H9 (cell line): ENCODE measurements at regions not wholly inside any gene's neighbourhood (a gene's known extent, or its start where the extent isn't known, plus 50 kb on each side); places are given as distances from the start of the nearest gene placed in this dataset.

Source experiments
- DNase-seq: peaks from one replicate; pipeline ENCODE4 v3.0.0-alpha.2; 2017
- H2AFZ ChIP-seq: one replicate; pipeline ENCODE4 v1.6.1; 2013; ENCODE audit warnings: mild to moderate bottlenecking, low read length, control low read depth, moderate library complexity
- H2AK5ac ChIP-seq: 2 replicates; pipeline ENCODE4 v1.6.1; 2013; ENCODE audit warnings: low read length, control low read depth, mixed read lengths; ENCODE audit not compliant: insufficient read length
- H2BK120ac ChIP-seq: one replicate; pipeline ENCODE4 v1.6.1; 2013; ENCODE audit warnings: low read depth, mild to moderate bottlenecking, low read length, control low read depth, inconsistent platforms; ENCODE audit not compliant: poor library complexity, severe bottlenecking
- H2BK12ac ChIP-seq: 2 replicates; pipeline ENCODE4 v1.6.1; 2013; ENCODE audit warnings: low read length, control low read depth, mixed read lengths, low read depth; ENCODE audit not compliant: insufficient read length
- H2BK15ac ChIP-seq: 2 replicates; pipeline ENCODE4 v1.6.1; 2013; ENCODE audit warnings: low read depth, low read length, control low read depth
- H2BK20ac ChIP-seq: one replicate; pipeline ENCODE4 v1.6.1; 2013; ENCODE audit warnings: low read depth, mild to moderate bottlenecking, low read length, control low read depth, inconsistent platforms; ENCODE audit not compliant: poor library complexity, severe bottlenecking
- H2BK5ac ChIP-seq: 2 replicates; pipeline ENCODE4 v1.6.1; 2013; ENCODE audit warnings: low read length, control low read depth, mixed read lengths; ENCODE audit not compliant: insufficient read length
- H3K14ac ChIP-seq: 2 replicates; pipeline ENCODE4 v1.6.1; 2013; ENCODE audit warnings: low read length, control low read depth; ENCODE audit not compliant: insufficient read depth
- H3K18ac ChIP-seq: 2 replicates; pipeline ENCODE4 v1.6.1; 2013; ENCODE audit warnings: low read depth, mild to moderate bottlenecking, mixed read lengths, low read length, control low read depth; ENCODE audit not compliant: insufficient read length
- H3K23ac ChIP-seq: 2 replicates; pipeline ENCODE4 v1.6.1; 2013; ENCODE audit warnings: low read length, control low read depth, mixed read lengths, low read depth; ENCODE audit not compliant: insufficient read length
- H3K23me2 ChIP-seq: 2 replicates; pipeline ENCODE4 v1.6.1; 2013; ENCODE audit warnings: low read depth, mild to moderate bottlenecking, mixed read lengths, low read length, control low read depth; ENCODE audit not compliant: insufficient read length, poor library complexity, severe bottlenecking
- H3K27ac ChIP-seq: 2 replicates; pipeline ENCODE4 v1.5.1; 2013; ENCODE audit warnings: low read length, control low read depth, mixed read lengths, low read depth; ENCODE audit not compliant: insufficient read length
- H3K27me3 ChIP-seq: 2 replicates; pipeline ENCODE4 v1.6.1; 2013; ENCODE audit warnings: low read length, control low read depth, inconsistent platforms; ENCODE audit not compliant: insufficient read depth
- H3K4ac ChIP-seq: 2 replicates; pipeline ENCODE4 v1.6.1; 2013; ENCODE audit warnings: low read depth, mild to moderate bottlenecking, control low read depth, inconsistent platforms, low read length, moderate library complexity
- H3K4me1 ChIP-seq: 2 replicates; pipeline ENCODE4 v1.6.1; 2013; ENCODE audit warnings: low read length, control low read depth, inconsistent platforms; ENCODE audit not compliant: insufficient read depth
- H3K4me2 ChIP-seq: 2 replicates; pipeline ENCODE4 v1.6.1; 2013; ENCODE audit warnings: low read length, control low read depth, mixed read lengths; ENCODE audit not compliant: insufficient read length, insufficient read depth
- H3K56ac ChIP-seq: 2 replicates; pipeline ENCODE4 v1.6.1; 2013; ENCODE audit warnings: low read depth, mild to moderate bottlenecking, mixed read lengths, low read length, control low read depth; ENCODE audit not compliant: insufficient read length
- H3K79me1 ChIP-seq: 2 replicates; pipeline ENCODE4 v1.6.1; 2013; ENCODE audit warnings: low read depth, mild to moderate bottlenecking, moderate library complexity, low read length, control low read depth, inconsistent platforms; ENCODE audit not compliant: insufficient read depth, poor library complexity, severe bottlenecking
- H3K79me2 ChIP-seq: 2 replicates; pipeline ENCODE4 v1.6.1; 2013; ENCODE audit warnings: low read length, control low read depth, inconsistent platforms; ENCODE audit not compliant: insufficient read depth
- H3K9ac ChIP-seq: 2 replicates; pipeline ENCODE4 v1.6.1; 2013; ENCODE audit warnings: low read length, control low read depth, mixed read lengths; ENCODE audit not compliant: insufficient read length; ENCODE audit errors: extremely low read depth
- H3K9me3 ChIP-seq: one replicate; pipeline ENCODE4 v1.6.1; 2013; ENCODE audit warnings: low read depth, low read length, inconsistent platforms; ENCODE audit not compliant: control insufficient read depth
- H3T11ph ChIP-seq: one replicate; pipeline ENCODE4 v1.6.1; 2013; ENCODE audit warnings: mild to moderate bottlenecking, low read length, control low read depth, inconsistent platforms
- H4K20me1 ChIP-seq: one replicate; pipeline ENCODE4 v1.6.1; 2013; ENCODE audit not compliant: control insufficient read depth, insufficient read length, insufficient read depth
- H4K5ac ChIP-seq: 2 replicates; pipeline ENCODE4 v1.6.1; 2013; ENCODE audit warnings: low read depth, mild to moderate bottlenecking, mixed read lengths, low read length, control low read depth; ENCODE audit not compliant: insufficient read length
- H4K8ac ChIP-seq: replicated peaks from 2 replicates; pipeline ENCODE4 v1.6.1; 2013; ENCODE audit warnings: low read length, control low read depth, mixed read lengths, low read depth; ENCODE audit not compliant: insufficient read length
- H4K91ac ChIP-seq: 2 replicates; pipeline ENCODE4 v1.6.1; 2013; ENCODE audit warnings: low read depth, mild to moderate bottlenecking, moderate library complexity, mixed read lengths, low read length, control low read depth; ENCODE audit not compliant: insufficient read length
- H3K27ac Mint-ChIP-seq, 3 experiments: 2 replicates in 2 of 3; 3 replicates in 1 of 3; pipeline ENCODE4 v1.8.0; 2020 to 2021; ENCODE audit warnings: mixed read lengths in 3 of 3, mild to moderate bottlenecking in 1 of 3, moderate library complexity in 1 of 3
- H3K27me3 Mint-ChIP-seq: 2 replicates; pipeline ENCODE4 v1.8.0; 2021; ENCODE audit warnings: low read depth, mild to moderate bottlenecking, moderate library complexity, mixed read lengths
- H3K36me3 Mint-ChIP-seq, 3 experiments: 2 replicates in 2 of 3; 3 replicates in 1 of 3; pipeline ENCODE4 v1.8.0; 2020 to 2021; ENCODE audit warnings: low read depth in 3 of 3, mixed read lengths in 3 of 3; ENCODE audit not compliant: insufficient read depth in 1 of 3
- H3K4me1 Mint-ChIP-seq, 2 experiments: 2 replicates each; pipeline ENCODE4 v1.8.0; 2020; ENCODE audit warnings: mixed read lengths in 2 of 2
- H3K4me3 Mint-ChIP-seq, 2 experiments: 2 replicates in 1 of 2; 3 replicates in 1 of 2; pipeline ENCODE4 v1.8.0; 2020 to 2021; ENCODE audit warnings: mild to moderate bottlenecking in 2 of 2, mixed read lengths in 2 of 2, moderate library complexity in 1 of 2
- H3K9me3 Mint-ChIP-seq, 2 experiments: 2 replicates in 1 of 2; 3 replicates in 1 of 2; pipeline ENCODE4 v1.8.0; 2020; ENCODE audit warnings: mild to moderate bottlenecking in 2 of 2, mixed read lengths in 2 of 2, moderate library complexity in 1 of 2
- CTCF ChIP-seq: fragments of 200-600 bp; sonication (generic); conservative IDR thresholded peaks from 3 replicates; pipeline ENCODE4 v1.8.0; 2021; ENCODE audit warnings: antibody characterized with exemption, mild to moderate bottlenecking

DNA sequence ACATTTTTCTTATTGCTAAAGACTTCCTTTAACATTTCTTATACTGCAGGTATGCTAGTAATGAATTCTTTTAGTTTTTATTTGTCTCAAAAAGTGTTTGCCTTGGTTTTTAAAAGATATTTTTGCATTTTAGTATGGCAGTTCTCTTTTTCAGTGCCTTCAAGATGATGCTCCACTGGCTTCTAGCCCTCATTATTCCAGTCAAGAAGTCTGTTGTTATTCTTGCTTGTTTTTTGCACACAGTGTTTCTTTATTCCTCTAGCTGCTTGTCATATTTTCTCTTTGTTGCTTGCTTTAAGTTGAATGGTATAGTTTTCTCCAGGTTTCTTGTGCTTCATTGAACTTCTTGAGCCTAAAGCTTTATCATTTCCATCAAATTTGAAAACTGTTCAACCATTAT, 158.0 kb upstream of the SPHKAP start:
- Histone ChIP-seq H4K20me1 (no peaks in the 10 kb centered on the region), H2BK12ac (no peak overlapping the region)

More for the DNA sequence above, 158.0 kb upstream of the SPHKAP start:
- Histone ChIP-seq H3K14ac (no peak overlapping the region), H3K4me2 (no peak overlapping the region), H3K4ac (no peak overlapping the region), H3K27ac (no peak overlapping the region), H3K56ac (no peak overlapping the region), H3K79me2 (no peaks in the 10 kb centered on the region), H4K5ac (no peak overlapping the region), H4K8ac (no peak overlapping the region), H3K79me1 (no peaks in the 10 kb centered on the region), H4K91ac (no peak overlapping the region), H2BK120ac (no peak overlapping the region), H2BK20ac (no peak overlapping the region), H3K9me3 (no peaks in the 10 kb centered on the region), H3K4me1 (no peaks in the 10 kb centered on the region), H3K23me2 (no peaks in the 10 kb centered on the region), H3K9ac (no peak overlapping the region), H3K23ac (no peak overlapping the region), H2AK5ac (no peak overlapping the region), H3K18ac (no peak overlapping the region), H2AFZ (no peak overlapping the region), H3T11ph (no peak overlapping the region), H2BK5ac (no peak overlapping the region), H3K27me3 (no peaks in the 10 kb centered on the region), H2BK15ac (no peak overlapping the region)
- Mint-ChIP-seq H3K27ac (no peak overlapping the region), H3K27me3 (no peaks in the 10 kb centered on the region), H3K4me1 (no peaks in the 10 kb centered on the region), H3K36me3 (no peaks in the 10 kb centered on the region; a peak in 1 of 7 replicates), H3K4me3 (no peak overlapping the region), H3K9me3 (peaks cover 7 to 8% of the 10 kb centered on the region in 2 experiments; a peak in 4 of 5 replicates)
- TF ChIP-seq CTCF = no peak
- DNase-seq = no peak
